ENCODE measurements at regions not wholly inside any gene's neighbourhood (a gene's known extent, or its start where the extent isn't known, plus 50 kb on each side); places are given as distances from the start of the nearest gene placed in this dataset.

DNA sequence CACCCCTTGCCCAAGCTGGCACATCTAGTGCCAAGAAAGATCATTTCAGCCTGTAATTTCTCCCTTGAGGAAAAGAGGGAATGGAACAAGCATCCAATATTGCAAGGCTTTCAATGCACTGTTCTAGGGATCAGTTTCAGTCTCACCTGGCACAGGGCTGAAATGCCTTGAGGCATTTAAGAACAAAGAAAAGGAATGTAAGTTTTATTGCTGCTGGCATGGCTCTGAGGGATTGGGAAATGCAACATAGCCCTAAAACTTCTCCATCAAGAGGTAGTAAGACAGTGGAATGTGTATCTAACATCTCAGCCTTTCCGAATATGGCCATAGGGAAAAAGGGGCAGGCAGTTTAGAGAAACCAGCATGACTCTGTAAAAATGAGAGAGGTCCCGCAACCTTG lies 732.6 kb upstream of the LCORL start:
- TF ChIP-seq POLR2AphosphoS5 (IDR thresholded peaks at IDR 0.05; ENCODE audit: low read depth, low read length) (no peak), TAF1 (IDR thresholded peaks at IDR 0.05; ENCODE audit: borderline replicate concordance, insufficient read depth, low read length) (no peak), REST (IDR thresholded peaks at IDR 0.05; ENCODE audit: insufficient read depth in 1 of 2, low read depth in 2 of 2, low read length in 2 of 2) (no peak), FOXP2 (optimal IDR thresholded peaks at IDR 0.05; ENCODE audit: borderline replicate concordance, extremely low read depth, extremely low read length, insufficient read depth) (no peak), SIN3A (IDR thresholded peaks at IDR 0.05; ENCODE audit: borderline replicate concordance, insufficient read depth, low read length) (no peak)

GRCh38 chr4:18751083-18751482 lies 729.5 kb upstream of the LCORL start:
- TF ChIP-seq SIN3A (IDR thresholded peaks at IDR 0.05; ENCODE audit: borderline replicate concordance, insufficient read depth, low read length), result no peak

DNA sequence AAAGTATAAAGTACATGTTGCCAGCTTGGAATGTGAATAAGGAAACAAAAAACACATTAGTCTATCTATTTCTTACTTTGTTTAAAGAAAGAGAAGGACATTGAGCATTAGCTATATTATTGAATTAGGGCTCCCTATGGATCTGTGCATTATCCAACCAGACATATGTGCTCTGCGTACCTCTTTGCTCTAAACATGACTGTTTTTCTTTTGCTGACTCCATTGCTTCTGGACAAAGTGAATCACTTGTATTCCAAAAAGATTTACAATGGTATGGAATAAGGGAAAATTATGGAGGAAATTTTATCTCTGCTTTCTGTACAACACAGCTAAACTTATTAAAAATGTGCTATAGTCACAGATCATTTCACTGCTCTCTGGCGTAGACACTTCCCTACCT lies 727.8 kb upstream of the LCORL start:
- TF ChIP-seq FOXP2 (optimal IDR thresholded peaks at IDR 0.05; ENCODE audit: borderline replicate concordance, extremely low read depth, extremely low read length, insufficient read depth) (no peak), SIN3A (IDR thresholded peaks at IDR 0.05; ENCODE audit: borderline replicate concordance, insufficient read depth, low read length) (no peak), REST (IDR thresholded peaks at IDR 0.05; ENCODE audit: insufficient read depth in 1 of 2, low read depth in 2 of 2, low read length in 2 of 2) (no peak), POLR2AphosphoS5 (IDR thresholded peaks at IDR 0.05; ENCODE audit: low read depth, low read length) (no peak), TAF1 (IDR thresholded peaks at IDR 0.05; ENCODE audit: borderline replicate concordance, insufficient read depth, low read length) (no peak)

GRCh38 chr4:18736551-18736950 lies 715.0 kb upstream of the LCORL start:
- no peak for TF ChIP-seq REST (IDR thresholded peaks at IDR 0.05; ENCODE audit: insufficient read depth in 1 of 2, low read depth in 2 of 2, low read length in 2 of 2)
- no peak for TF ChIP-seq SIN3A (IDR thresholded peaks at IDR 0.05; ENCODE audit: borderline replicate concordance, insufficient read depth, low read length)
- no peak for TF ChIP-seq POLR2AphosphoS5 (IDR thresholded peaks at IDR 0.05; ENCODE audit: low read depth, low read length)
- no peak for TF ChIP-seq TAF1 (IDR thresholded peaks at IDR 0.05; ENCODE audit: borderline replicate concordance, insufficient read depth, low read length)
- no peak for TF ChIP-seq FOXP2 (optimal IDR thresholded peaks at IDR 0.05; ENCODE audit: borderline replicate concordance, extremely low read depth, extremely low read length, insufficient read depth)

DNA sequence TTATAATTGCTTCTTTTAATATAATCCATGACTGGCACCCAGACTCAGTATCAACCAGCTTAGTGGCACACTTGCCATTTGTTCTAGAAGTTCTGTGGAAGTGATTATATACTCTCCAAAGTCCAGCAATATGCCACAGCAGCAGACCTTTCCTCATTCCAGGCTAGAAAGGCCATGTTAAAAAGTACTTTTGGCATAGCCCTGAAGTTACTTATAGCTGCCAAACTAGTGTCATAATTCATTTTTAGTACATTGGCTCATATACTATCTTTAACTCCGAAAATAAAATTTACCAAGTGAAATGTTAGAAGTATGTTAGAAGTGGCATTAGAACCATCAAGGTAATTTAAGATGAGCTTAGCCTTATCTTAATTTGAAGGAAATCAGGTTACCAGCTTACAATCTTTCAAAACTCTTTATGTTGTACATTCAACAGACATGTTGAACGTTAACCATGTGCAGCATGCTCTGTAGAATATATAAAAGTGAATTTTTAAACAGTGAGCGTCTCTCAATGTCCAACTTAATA lies 714.2 kb upstream of the LCORL start:
- TF ChIP-seq POLR2AphosphoS5 (IDR thresholded peaks at IDR 0.05; ENCODE audit: low read depth, low read length) (no peak), FOXP2 (optimal IDR thresholded peaks at IDR 0.05; ENCODE audit: borderline replicate concordance, extremely low read depth, extremely low read length, insufficient read depth) (no peak), SIN3A (IDR thresholded peaks at IDR 0.05; ENCODE audit: borderline replicate concordance, insufficient read depth, low read length) (no peak), TAF1 (IDR thresholded peaks at IDR 0.05; ENCODE audit: borderline replicate concordance, insufficient read depth, low read length) (no peak), REST (IDR thresholded peaks at IDR 0.05; ENCODE audit: insufficient read depth in 1 of 2, low read depth in 2 of 2, low read length in 2 of 2) (no peak)

Data from PFSK-1 (cell line).